GM08714 (cell line): ENCODE measurements at regions not wholly inside any gene's neighbourhood (a gene's known extent, or its start where the extent isn't known, plus 50 kb on each side); places are given as distances from the start of the nearest gene placed in this dataset.

ENCODE experiments used
- H3K4me3 ChIP-seq: fragments of 200-500 bp; sonication (Bioruptor generic); 2 replicates; pipeline ENCODE4 v1.5.1; 2014; ENCODE audit warnings: mild to moderate bottlenecking, low read length, inconsistent platforms
- ZNF274 ChIP-seq: IDR thresholded peaks from 2 replicates; pipeline ENCODE4 v1.6.1; 2012; ENCODE audit warnings: mild to moderate bottlenecking, low read depth, low read length

- H3K4me3 ChIP-seq = no peak overlapping the region
- TF ChIP-seq ZNF274 = no peak
Observed at GRCh38 chr18:56173542-56174220, 464.7 kb downstream of the TXNL1 start.

- H3K4me3 ChIP-seq = no peak overlapping the region
- TF ChIP-seq ZNF274 = no peak
Observed at GRCh38 chr18:56172527-56172926, 465.9 kb downstream of the TXNL1 start.

GRCh38 chr18:56171848-56172247 lies 466.5 kb downstream of the TXNL1 start:
- no peak overlapping the region for H3K4me3 ChIP-seq
- TF ChIP-seq ZNF274 = no peak

GRCh38 chr18:56168049-56168781 lies 470.2 kb downstream of the TXNL1 start:
- TF ChIP-seq ZNF274 = no peak
- H3K4me3 ChIP-seq = no peak overlapping the region

DNA sequence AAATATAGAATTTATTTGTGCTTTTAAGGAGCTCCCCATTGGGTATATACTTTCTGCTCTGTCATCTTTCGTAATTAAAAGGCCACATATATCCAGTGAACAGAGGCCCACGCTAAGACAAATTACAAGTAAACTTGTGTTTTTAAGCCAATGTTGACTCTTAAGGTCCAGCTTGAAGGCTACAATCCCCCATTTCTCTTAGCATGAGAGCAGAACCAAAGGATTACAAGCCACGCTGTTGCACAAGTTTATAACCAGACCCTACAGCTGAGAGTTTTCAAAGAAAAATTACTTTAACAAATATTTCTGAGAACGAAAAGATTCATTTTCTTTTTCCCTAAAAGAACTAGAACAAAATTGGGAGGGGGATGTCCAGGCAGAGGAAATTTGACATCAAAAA lies 471.0 kb downstream of the TXNL1 start:
- H3K4me3 ChIP-seq = no peak overlapping the region
- TF ChIP-seq ZNF274 = no peak

- H3K4me3 ChIP-seq = no peak overlapping the region
- no peak for TF ChIP-seq ZNF274
Observed at GRCh38 chr18:56166914-56167313, 471.5 kb downstream of the TXNL1 start.

DNA sequence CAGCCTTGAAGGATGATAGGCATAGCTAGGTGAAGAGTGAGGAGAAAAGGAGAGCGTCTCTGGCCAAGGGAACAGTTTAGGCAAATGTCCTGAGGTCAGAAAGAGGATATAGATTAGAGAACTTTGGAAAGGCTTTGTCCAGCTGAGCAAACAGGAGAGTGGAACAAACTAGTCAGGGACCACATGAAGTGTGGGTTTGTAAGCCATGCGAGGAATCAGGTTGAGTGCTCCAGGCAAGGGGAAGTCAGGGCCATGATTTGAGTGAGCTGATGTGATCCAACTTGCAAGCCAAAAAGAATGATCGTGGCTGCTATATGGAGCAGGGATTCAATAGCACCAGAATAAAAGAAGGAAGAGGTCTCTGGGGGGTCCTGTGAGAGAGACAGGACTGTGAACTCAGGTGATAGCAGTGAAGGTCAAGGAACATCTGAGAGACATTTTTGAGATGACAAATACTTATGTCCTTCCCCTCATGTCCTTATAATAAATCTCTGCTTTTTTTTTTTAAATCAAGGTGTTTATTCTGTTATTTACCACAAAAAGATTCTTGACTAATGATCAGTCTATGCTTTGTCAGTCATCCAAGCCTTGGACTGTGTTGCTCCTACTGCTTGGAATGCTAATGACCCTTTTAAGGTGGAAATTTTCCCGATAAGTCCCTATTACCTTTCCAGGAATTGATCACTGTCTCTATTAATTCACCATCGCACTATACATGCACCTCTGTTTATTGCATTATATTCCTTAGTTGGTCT lies 472.6 kb downstream of the TXNL1 start:
- no peak overlapping the region for H3K4me3 ChIP-seq
- no peak for TF ChIP-seq ZNF274

DNA sequence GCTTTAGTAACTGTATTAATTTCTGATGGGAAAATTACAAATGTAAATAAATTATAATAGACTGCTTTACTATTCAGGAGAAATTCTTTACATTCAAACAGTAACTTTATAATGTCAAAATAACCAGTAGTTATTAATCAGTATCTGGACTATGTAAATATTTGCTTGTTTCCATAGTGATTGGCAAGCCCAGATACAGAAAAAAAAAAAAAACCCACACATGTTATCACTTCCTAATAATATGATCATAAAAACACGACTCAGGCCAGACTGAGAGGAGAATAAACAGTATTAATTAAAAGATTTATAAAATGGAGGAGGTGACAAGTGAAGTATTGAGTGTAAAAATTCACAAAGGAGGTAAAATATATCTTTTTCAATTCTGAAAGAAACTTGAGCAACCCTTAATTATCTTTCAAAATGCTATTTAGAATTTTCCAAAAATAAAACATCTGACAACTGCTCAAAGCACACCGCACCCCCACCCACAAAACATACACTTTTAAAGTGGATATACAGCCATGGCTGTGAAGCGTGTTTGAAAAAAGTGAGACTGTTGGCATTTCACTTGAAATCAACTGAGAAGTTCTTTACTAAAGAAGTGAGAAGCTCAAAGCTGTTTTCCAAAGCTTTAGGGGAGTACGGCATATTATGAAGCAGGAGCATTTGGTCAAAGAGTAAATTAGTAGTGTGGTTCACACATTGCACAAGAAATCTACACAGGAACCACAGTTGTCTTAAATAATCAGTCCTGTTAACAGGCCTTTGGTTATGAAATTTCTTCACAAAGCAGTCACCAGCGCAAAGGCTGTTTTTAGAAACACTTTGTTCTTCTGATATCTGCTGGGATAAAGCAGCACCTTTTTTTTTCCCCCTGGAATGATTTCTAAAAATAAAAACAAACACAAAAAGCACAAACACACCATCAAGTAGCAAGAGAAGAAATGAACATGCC lies 475.8 kb downstream of the TXNL1 start:
- TF ChIP-seq ZNF274 = no peak
- H3K4me3 ChIP-seq = no peak overlapping the region

DNA sequence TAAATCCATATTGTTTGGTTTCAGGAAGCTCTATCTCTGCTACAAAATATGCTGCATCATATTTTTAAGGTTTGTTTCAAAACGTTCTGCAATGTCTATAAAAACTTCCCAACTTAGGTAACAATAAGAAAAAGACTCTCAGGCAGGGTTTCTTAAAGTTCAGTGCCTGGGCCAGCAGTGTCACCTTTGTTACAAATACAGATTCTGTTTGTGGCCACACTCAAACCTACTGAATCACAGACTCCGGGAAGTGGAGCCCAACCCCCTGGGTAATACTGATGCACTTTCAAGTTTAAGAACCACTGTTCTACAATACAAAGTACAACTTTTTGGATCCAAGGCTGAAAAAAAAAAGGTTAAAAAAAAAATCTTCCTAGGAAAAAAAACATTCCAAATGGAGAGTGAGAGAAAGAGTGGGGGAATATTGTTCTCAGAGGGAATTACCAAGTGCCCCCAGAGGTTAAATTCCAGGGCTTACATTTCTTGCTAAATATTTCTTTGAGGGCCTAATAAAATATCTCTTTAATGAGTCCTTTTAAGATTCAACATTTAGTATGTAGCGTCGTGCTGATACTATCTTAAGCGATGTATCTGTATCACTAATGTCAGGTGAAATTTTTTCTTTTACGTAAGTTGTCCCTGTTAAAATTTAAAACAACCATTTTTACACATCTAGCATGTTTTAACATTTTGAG lies 476.7 kb downstream of the TXNL1 start:
- TF ChIP-seq ZNF274 = no peak
- H3K4me3 ChIP-seq = no peak overlapping the region

DNA sequence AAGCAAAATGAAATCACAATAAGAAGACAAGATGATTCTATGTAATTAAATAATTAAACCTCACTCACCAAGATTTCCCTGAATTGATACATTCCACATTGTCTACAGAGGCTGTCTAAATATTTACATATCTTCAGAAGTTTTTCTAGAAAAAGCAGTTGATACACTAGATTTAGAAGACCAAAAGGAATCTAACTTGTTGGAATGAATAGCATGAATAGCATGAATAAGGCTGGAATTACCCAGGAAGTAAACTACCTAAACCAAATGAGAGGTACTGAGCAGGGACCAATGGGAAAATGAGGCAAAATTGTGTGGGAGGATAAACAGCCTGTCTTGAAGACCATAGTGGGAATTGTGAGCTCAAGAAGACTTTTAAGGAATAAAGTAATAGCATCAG lies 479.7 kb downstream of the TXNL1 start:
- no peak overlapping the region for H3K4me3 ChIP-seq
- no peak for TF ChIP-seq ZNF274

DNA sequence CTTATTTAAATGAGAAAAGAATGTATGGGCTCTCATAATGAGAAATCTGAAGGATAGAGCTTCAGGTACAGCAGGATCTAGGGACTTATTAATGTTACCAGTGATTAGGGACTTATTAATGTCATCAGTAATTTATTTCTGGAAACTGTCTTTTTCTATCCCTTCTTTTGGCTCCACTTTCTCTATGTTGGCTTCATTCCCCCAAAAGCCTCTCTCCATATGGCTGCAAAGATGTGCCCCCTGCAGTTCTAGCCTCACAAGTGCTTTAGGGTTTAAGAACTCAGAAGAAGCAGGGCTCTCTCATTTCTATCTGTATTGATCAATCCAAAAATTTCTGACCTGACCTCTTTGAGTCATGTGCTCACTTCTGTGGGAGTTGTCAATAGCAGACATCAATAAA lies 480.9 kb downstream of the TXNL1 start:
- no peak for TF ChIP-seq ZNF274
- H3K4me3 ChIP-seq = no peak overlapping the region

DNA sequence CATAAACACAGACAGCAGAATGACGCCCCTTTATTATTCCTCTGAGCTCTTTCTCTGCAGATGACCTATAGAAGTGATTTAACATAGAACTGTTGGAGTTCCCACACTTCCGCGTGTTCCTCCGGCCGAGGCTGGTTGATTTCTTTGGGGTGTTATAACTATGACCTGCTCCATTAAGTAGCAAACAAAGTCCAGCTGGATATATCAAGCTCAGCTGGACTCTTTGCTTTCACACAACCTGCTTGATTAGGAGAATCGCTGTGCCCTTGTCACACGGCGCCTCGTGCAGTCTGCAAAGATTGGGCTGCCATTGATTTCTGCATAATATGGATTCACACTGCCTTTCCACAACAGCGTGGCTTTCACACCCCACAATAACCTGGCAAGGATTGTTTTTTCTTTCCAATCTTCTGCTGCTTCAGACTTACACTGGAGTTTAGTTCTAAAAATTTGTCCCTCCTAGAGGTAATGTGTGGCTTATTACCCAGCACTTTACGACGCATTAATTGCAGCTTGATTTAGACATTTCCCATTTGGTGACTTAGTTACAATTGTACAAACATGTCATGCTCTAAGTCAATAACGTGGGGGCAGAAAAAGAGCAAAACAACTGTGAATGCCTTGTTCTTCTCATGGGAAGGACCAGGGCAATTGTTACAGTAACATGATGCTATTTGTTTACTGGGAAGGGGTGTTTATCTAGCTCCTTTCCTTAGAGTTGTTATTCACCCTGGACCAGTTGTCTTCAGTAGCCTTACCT lies 485.7 kb downstream of the TXNL1 start:
- no peak overlapping the region for H3K4me3 ChIP-seq
- TF ChIP-seq ZNF274 = no peak

GRCh38 chr18:56148373-56148772 lies 490.0 kb downstream of the TXNL1 start:
- TF ChIP-seq ZNF274 = no peak
- no peak overlapping the region for H3K4me3 ChIP-seq

DNA sequence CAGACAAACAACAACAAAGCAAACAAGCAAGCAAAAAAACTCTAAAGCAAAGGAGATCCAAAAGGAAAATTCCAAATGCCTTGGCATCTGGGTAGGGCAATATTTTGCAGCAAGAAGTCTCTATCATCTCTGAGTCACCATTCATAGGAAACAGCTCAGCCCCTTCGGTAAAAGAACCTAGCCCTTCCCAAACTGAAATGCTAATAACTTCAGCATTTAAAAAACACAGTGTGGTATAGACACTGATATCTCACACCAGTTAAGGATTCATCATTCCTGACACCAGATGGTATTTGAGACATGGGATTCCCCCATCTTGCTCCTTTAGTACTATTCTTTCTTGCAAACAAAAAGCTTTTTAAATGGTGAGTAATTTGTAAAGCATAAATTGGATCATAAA lies 491.8 kb downstream of the TXNL1 start:
- TF ChIP-seq ZNF274 = no peak
- H3K4me3 ChIP-seq = no peak overlapping the region
